ENCODE measurements at regions not wholly inside any gene's neighbourhood (a gene's known extent, or its start where the extent isn't known, plus 50 kb on each side); places are given as distances from the start of the nearest gene placed in this dataset.

GRCh38 chr5:174305241-174305681 is 259.8 kb downstream of the NSG2 start:
- Mint-ChIP-seq H3K4me3 (no peak overlapping the region), H3K27me3 (ENCODE audit: insufficient read depth) (peaks cover 4% of the 10 kb centered on the region), H3K36me3 (ENCODE audit: low read depth) (no peaks in the 10 kb centered on the region), H3K4me1 (ENCODE audit: low read depth) (peaks cover 10% of the 10 kb centered on the region; the same call in 1 of the 2 replicates), H3K27ac (no peak overlapping the region), H3K9me3 (peaks cover 47% of the 10 kb centered on the region)
- DNase-seq = no peak
- no peak for TF ChIP-seq CTCF (IDR thresholded peaks at IDR 0.05)

DNA sequence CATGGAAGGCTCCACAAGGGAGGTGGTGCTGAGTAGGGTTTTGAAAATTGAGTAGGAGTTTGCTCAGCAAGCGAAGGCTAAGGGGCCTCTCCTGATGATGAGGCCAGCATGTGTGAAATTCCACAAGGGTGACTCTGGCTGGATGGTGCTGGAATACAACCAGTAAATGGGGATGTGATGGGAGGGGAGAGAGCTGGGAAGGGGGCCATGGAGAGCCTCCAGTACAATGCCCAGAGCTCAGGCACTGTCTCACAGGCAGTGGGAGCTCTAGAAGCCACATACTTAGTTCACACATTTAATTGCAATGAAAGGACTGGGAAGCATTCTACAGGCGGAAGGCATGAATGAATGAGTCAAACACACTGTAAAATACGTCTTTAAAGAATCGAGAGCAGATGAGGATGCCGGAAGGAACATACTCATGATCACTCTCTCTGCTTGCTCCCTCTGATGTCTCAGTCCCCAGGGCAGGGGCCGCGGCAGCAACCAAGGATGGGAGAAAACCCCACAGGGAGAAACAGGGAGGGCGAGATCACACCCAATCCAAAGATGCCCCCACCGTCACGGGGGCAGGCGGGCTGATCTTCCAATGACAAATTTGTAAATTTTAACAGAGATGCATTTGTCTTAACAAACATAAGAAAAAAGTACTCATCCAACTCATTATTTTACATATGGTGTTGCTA is 261.0 kb downstream of the NSG2 start:
- Mint-ChIP-seq H3K27me3 (ENCODE audit: insufficient read depth) (peaks cover 4% of the 10 kb centered on the region), H3K4me3 (no peak overlapping the region), H3K4me1 (ENCODE audit: low read depth) (peaks cover 10% of the 10 kb centered on the region; the same call in 1 of the 2 replicates), H3K9me3 (peaks cover 37% of the 10 kb centered on the region), H3K36me3 (ENCODE audit: low read depth) (no peaks in the 10 kb centered on the region), H3K27ac (no peak overlapping the region)
- DNase-seq = no peak
- no peak for TF ChIP-seq CTCF (IDR thresholded peaks at IDR 0.05)

DNA sequence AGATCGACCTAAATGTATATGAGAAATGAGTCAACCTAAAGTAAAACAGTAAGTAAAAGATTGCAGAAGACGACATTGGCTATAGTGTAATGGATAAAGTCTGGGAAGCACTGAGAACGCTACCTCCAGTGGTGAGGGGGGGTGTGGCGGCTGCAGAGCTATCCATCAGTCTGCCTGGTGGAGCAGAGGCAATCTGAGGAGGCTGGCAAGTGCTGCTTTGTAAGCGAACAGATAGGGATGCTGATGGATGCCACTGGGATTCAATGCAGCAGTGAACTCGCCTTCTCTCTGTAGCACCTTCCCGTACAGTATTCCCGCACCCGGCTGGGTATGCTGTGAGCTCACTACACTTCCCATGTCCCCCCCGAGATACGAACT is 261.5 kb downstream of the NSG2 start:
- Mint-ChIP-seq H3K27me3 (ENCODE audit: insufficient read depth) (peaks cover 4% of the 10 kb centered on the region), H3K9me3 (peaks cover 37% of the 10 kb centered on the region), H3K27ac (no peak overlapping the region), H3K4me1 (ENCODE audit: low read depth) (peaks cover 10% of the 10 kb centered on the region; the same call in 1 of the 2 replicates), H3K4me3 (no peak overlapping the region), H3K36me3 (ENCODE audit: low read depth) (no peaks in the 10 kb centered on the region)
- TF ChIP-seq CTCF (IDR thresholded peaks at IDR 0.05) = no peak
- no peak for DNase-seq

- peaks cover 10% of the 10 kb centered on the region; the same call in 1 of the 2 replicates for H3K4me1 Mint-ChIP-seq (ENCODE audit: low read depth)
- H3K9me3 Mint-ChIP-seq = peaks cover 30% of the 10 kb centered on the region
- no peak overlapping the region for H3K27ac Mint-ChIP-seq
- H3K27me3 Mint-ChIP-seq (ENCODE audit: insufficient read depth) = peaks cover 7% of the 10 kb centered on the region
- no peak overlapping the region for H3K4me3 Mint-ChIP-seq
- no peak for DNase-seq
- TF ChIP-seq CTCF (IDR thresholded peaks at IDR 0.05) = no peak
- no peaks in the 10 kb centered on the region for H3K36me3 Mint-ChIP-seq (ENCODE audit: low read depth)
Observed at GRCh38 chr5:174307656-174308271, 262.3 kb downstream of the NSG2 start.

GRCh38 chr5:174309131-174309795 is 263.8 kb downstream of the NSG2 start:
- Mint-ChIP-seq H3K4me3 (no peak overlapping the region), H3K27ac (no peak overlapping the region), H3K36me3 (ENCODE audit: low read depth) (no peaks in the 10 kb centered on the region), H3K9me3 (peaks cover 20% of the 10 kb centered on the region), H3K27me3 (ENCODE audit: insufficient read depth) (peaks cover 7% of the 10 kb centered on the region), H3K4me1 (ENCODE audit: low read depth) (peaks cover 10% of the 10 kb centered on the region; the same call in 1 of the 2 replicates)
- no peak for TF ChIP-seq CTCF (IDR thresholded peaks at IDR 0.05)
- DNase-seq = no peak
